SH-SY5Y (cell line): ENCODE measurements at regions not wholly inside any gene's neighbourhood (a gene's known extent, or its start where the extent isn't known, plus 50 kb on each side); places are given as distances from the start of the nearest gene placed in this dataset.

ENCODE experiments used
- GATA2 ChIP-seq: IDR thresholded peaks from 2 replicates; pipeline ENCODE4 v1.6.1; 2011; ENCODE audit warnings: mild to moderate bottlenecking, low read depth, low read length
- GATA3 ChIP-seq: IDR thresholded peaks from 2 replicates; pipeline ENCODE4 v1.6.1; 2011; ENCODE audit warnings: low read depth, mild to moderate bottlenecking, low read length, moderate library complexity

GRCh38 chr4:156476359-156476758 lies 495.2 kb downstream of the PDGFC start:
- TF ChIP-seq GATA2 = no peak
- no peak for TF ChIP-seq GATA3
